Endothelial cell of umbilical vein (primary cell): ENCODE measurements at regions not wholly inside any gene's neighbourhood (a gene's known extent, or its start where the extent isn't known, plus 50 kb on each side); places are given as distances from the start of the nearest gene placed in this dataset.

Experiments
- BruUV-seq: library from RNA; stranded (reverse); fragments of 400-500 nt; replicated peaks from 2 replicates; lab custom pipeline; 2021; lab: Mats Ljungman, UMichigan
- CTCF ChIA-PET: fragments of 300-600, 350-600 bp; sonication (Branson Sonifier 250); formaldehyde crosslinking; loops from one replicate; lab custom pipeline; 2021; ENCODE audit warnings: antibody characterized with exemption, inconsistent platforms; lab: Charles Lee
- POLR2A ChIA-PET: fragments of 300-600, 350-600 bp; sonication (Branson Sonifier 250); formaldehyde crosslinking; loops from one replicate; lab custom pipeline; 2021; ENCODE audit warnings: antibody characterized with exemption, inconsistent platforms; lab: Charles Lee
- DNase-seq: peaks from one replicate; pipeline ENCODE4 v3.0.0-alpha.2; 2011; ENCODE audit warnings: low read depth, low spot score
- FAIRE-seq: peaks from 2 replicates; lab custom pipeline; 2011; peaks lifted over from hg19 to GRCh38; lab: Jason Lieb, UNC
- H2AFZ ChIP-seq: 2 replicates; pipeline ENCODE4 v1.6.0; 2012; ENCODE audit warnings: low read depth, low read length, control low read depth, inconsistent platforms
- H3K27ac ChIP-seq: 2 replicates; pipeline ENCODE4 v1.5.1; 2011; ENCODE audit warnings: low read depth, mild to moderate bottlenecking, control low read depth, low read length, moderate library complexity; ENCODE audit not compliant: insufficient read depth
- H3K27me3 ChIP-seq, 2 experiments: 2 replicates each; pipeline versions ENCODE4 v1.6.0 to v1.6.1; 2011; ENCODE audit warnings: low read length in 2 of 2, mixed read lengths in 1 of 2; ENCODE audit not compliant: control insufficient read depth in 2 of 2, insufficient read depth in 2 of 2
- H3K36me3 ChIP-seq, 2 experiments: 2 replicates in 1 of 2; 3 replicates in 1 of 2; pipeline ENCODE4 v1.5.1; 2011; ENCODE audit warnings: low read length in 2 of 2, mild to moderate bottlenecking in 1 of 2, moderate library complexity in 1 of 2; ENCODE audit not compliant: control insufficient read depth in 2 of 2, insufficient read depth in 2 of 2; ENCODE audit errors: extremely low read depth in 1 of 2
- H3K4me1 ChIP-seq: 3 replicates; pipeline ENCODE4 v1.5.1; 2011; ENCODE audit warnings: mild to moderate bottlenecking, low read length; ENCODE audit not compliant: control insufficient read depth, insufficient read depth; ENCODE audit errors: extremely low read depth
- H3K4me2 ChIP-seq: 2 replicates; pipeline ENCODE4 v1.6.1; 2011; ENCODE audit warnings: low read length, control low read depth, mixed read lengths; ENCODE audit not compliant: insufficient read depth
- H3K4me3 ChIP-seq, 3 experiments: fragments of 200-600 bp in 1 of 3; sonication (generic), shearing (Covaris generic) in 1 of 3; replicated peaks in 1 of 3; 2 replicates each; pipeline ENCODE4 v1.5.1; 2011 to 2016; ENCODE audit warnings: control low read depth in 3 of 3, low read length in 3 of 3, mild to moderate bottlenecking in 2 of 3, inconsistent platforms in 1 of 3, low read depth in 1 of 3, moderate library complexity in 1 of 3; ENCODE audit not compliant: insufficient read depth in 1 of 3
- H3K79me2 ChIP-seq: 2 replicates; pipeline ENCODE4 v1.6.0; 2012; ENCODE audit warnings: low read length, inconsistent platforms; ENCODE audit not compliant: control insufficient read depth, insufficient read depth
- H3K9ac ChIP-seq: replicated peaks from 2 replicates; pipeline ENCODE3; 2011; ENCODE audit warnings: low read length, control low read depth; ENCODE audit not compliant: insufficient read depth; ENCODE audit errors: extremely low read depth
- H3K9me1 ChIP-seq: replicated peaks from 3 replicates; pipeline ENCODE4 v1.6.0; 2011; ENCODE audit warnings: mild to moderate bottlenecking, low read length; ENCODE audit not compliant: control insufficient read depth, insufficient read depth; ENCODE audit errors: extremely low read depth
- H3K9me3 ChIP-seq: replicated peaks from 2 replicates; pipeline ENCODE4 v1.5.1; 2012; ENCODE audit warnings: low read length, inconsistent platforms; ENCODE audit not compliant: control insufficient read depth, insufficient read depth
- H4K20me1 ChIP-seq: replicated peaks from 2 replicates; pipeline ENCODE3; 2011; ENCODE audit warnings: mild to moderate bottlenecking, low read length; ENCODE audit not compliant: control insufficient read depth, insufficient read depth; ENCODE audit errors: extremely low read depth
- EZH2 ChIP-seq: IDR thresholded peaks from 2 replicates; pipeline ENCODE4 v1.6.1; 2012; ENCODE audit warnings: borderline replicate concordance, low read depth, mild to moderate bottlenecking, moderate library complexity, low read length, inconsistent platforms; ENCODE audit not compliant: severe bottlenecking
- FOS ChIP-seq: IDR thresholded peaks from 2 replicates; pipeline ENCODE4 v1.6.1; 2011; ENCODE audit warnings: mild to moderate bottlenecking, low read length, moderate library complexity, borderline replicate concordance; ENCODE audit not compliant: insufficient read depth
- GATA2 ChIP-seq: IDR thresholded peaks from 2 replicates; pipeline ENCODE4 v1.7.0; 2011; ENCODE audit warnings: low read depth, mild to moderate bottlenecking, moderate library complexity, mixed read lengths, low read length; ENCODE audit not compliant: insufficient read length, insufficient read depth
- JUN ChIP-seq: IDR thresholded peaks from 2 replicates; pipeline ENCODE4 v1.6.1; 2011; ENCODE audit warnings: borderline replicate concordance, low read depth; ENCODE audit not compliant: insufficient read length, insufficient read depth
- MYC ChIP-seq: IDR thresholded peaks from one replicate; pipeline ENCODE4 v1.6.1; 2011; ENCODE audit warnings: mild to moderate bottlenecking, low read depth, low read length
- POLR2A ChIP-seq: IDR thresholded peaks from 2 replicates; pipeline ENCODE4 v1.6.1; 2012; ENCODE audit warnings: low read depth, mild to moderate bottlenecking, control low read depth, low read length
- POLR2AphosphoS5 ChIP-seq: IDR thresholded peaks from 2 replicates; pipeline ENCODE4 v1.6.1; 2012; ENCODE audit warnings: low read depth, mild to moderate bottlenecking, control low read depth, low read length, moderate library complexity; ENCODE audit not compliant: insufficient read depth
- dilution Hi-C: fragments of 300-500 bp; cut with MboI; formaldehyde crosslinking; loops from one replicate; pipeline ENCODE4 v1.15.0; 2019; ENCODE audit warnings: low sequenced_read_pairs; ENCODE audit not compliant: extremely low pct_ligation_motif_present
- intact Hi-C: fragments of 100-400 bp; cut with micrococcal nuclease; formaldehyde crosslinking; loops from one replicate; pipeline ENCODE4 v1.10.0; 2022
- TF ChIP-seq, protein P1 (sequence below): IDR thresholded peaks from 2 replicates; pipeline ENCODE4 v1.6.1; 2011; ENCODE audit not compliant: insufficient read depth, insufficient read length
- TF ChIP-seq, protein P2 (sequence below), 2 donors: IDR thresholded peaks; 1 replicate in 1 of 2; 2 replicates in 1 of 2; pipeline ENCODE4 v1.5.1; 2011; ENCODE audit warnings: low read length in 2 of 2, mild to moderate bottlenecking in 2 of 2, moderate library complexity in 2 of 2, control low read depth in 1 of 2, inconsistent platforms in 1 of 2, low read depth in 1 of 2; ENCODE audit not compliant: insufficient read depth in 1 of 2; ENCODE audit errors: extremely low read depth in 1 of 2

DNA sequence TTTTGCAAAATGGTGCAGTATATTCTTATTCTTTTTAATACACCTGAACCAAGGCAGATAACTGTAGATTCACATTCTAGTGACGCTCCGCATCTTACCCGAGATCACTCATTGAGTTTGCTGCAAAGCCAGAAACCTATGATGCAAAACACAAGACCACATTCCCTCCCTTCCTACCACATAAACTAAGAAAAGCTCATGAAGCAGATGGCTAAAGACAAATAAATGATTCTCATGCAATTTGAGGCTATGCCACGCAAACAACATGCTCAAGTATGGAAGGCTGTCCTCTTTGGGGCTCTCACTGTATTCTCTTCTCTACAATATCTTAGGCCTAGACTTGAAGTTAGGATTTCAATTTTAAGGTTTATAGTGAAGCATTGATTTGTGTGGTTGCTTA is 95.0 kb upstream of the BMPER start:
- H3K9ac ChIP-seq, result no peak overlapping the region
- no peak overlapping the region for H3K27ac ChIP-seq
- no peaks in the 10 kb centered on the region for H4K20me1 ChIP-seq
- dilution Hi-C loops, result no loop called here
- DNase-seq (no peak), FAIRE-seq (no peak)
- ChIA-PET CTCF (no interaction called here), POLR2A (no interaction called here)
- no peak for TF ChIP-seq EZH2
- TF ChIP-seq, protein P1, sequence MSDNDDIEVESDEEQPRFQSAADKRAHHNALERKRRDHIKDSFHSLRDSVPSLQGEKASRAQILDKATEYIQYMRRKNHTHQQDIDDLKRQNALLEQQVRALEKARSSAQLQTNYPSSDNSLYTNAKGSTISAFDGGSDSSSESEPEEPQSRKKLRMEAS, result no peak
- no peak for TF ChIP-seq GATA2
- TF ChIP-seq FOS, result no peak
- no peak for TF ChIP-seq MYC
- TF ChIP-seq JUN, result no peak
- no TSS peak for BruUV-seq
- no peaks in the 10 kb centered on the region for H3K9me3 ChIP-seq
- H3K4me1 ChIP-seq, result peaks cover 39% of the 10 kb centered on the region
- intact Hi-C loops, result no loop called here
- no peak overlapping the region for H2AFZ ChIP-seq
- H3K27me3 ChIP-seq, result no peaks in the 10 kb centered on the region
- no peaks in the 10 kb centered on the region for H3K9me1 ChIP-seq
- no peaks in the 10 kb centered on the region for H3K36me3 ChIP-seq
- no peak overlapping the region for H3K4me2 ChIP-seq
- H3K4me3 ChIP-seq, result no peak overlapping the region
- H3K79me2 ChIP-seq, result no peaks in the 10 kb centered on the region

DNA sequence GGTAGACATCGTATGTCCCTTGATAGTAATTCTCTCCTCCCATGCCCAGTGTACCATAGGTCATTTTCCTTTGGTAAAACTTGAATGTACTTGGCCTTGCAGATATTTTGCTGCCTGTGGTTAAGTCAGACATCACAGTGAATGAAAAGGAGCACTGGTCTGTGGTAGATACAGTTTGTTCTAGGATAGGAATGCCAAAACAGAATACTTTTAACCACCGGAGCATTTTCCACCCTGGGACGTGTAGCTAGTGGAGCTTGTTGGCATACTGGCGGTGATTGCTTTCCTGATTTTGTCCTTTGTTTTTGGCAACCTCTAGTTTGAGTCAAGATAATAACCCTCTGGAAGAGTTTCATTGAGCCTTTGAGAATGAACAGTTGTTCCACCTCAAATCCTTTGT is 92.0 kb upstream of the BMPER start:
- no peaks in the 10 kb centered on the region for H3K79me2 ChIP-seq
- H2AFZ ChIP-seq, result no peak overlapping the region
- H3K9me1 ChIP-seq, result no peaks in the 10 kb centered on the region
- dilution Hi-C loops, result no loop called here
- no peak overlapping the region for H3K27ac ChIP-seq
- ChIA-PET CTCF (no interaction called here), POLR2A (no interaction called here)
- no peaks in the 10 kb centered on the region for H3K36me3 ChIP-seq
- BruUV-seq, result no TSS peak
- H3K4me2 ChIP-seq, result no peak overlapping the region
- intact Hi-C loops, result no loop called here
- FAIRE-seq (no peak), DNase-seq (no peak)
- TF ChIP-seq FOS, result no peak
- no peak for TF ChIP-seq EZH2
- no peak for TF ChIP-seq JUN
- no peak for TF ChIP-seq MYC
- no peak for TF ChIP-seq POLR2AphosphoS5
- no peak for TF ChIP-seq POLR2A
- no peak for TF ChIP-seq GATA2
- TF ChIP-seq, protein P2, sequence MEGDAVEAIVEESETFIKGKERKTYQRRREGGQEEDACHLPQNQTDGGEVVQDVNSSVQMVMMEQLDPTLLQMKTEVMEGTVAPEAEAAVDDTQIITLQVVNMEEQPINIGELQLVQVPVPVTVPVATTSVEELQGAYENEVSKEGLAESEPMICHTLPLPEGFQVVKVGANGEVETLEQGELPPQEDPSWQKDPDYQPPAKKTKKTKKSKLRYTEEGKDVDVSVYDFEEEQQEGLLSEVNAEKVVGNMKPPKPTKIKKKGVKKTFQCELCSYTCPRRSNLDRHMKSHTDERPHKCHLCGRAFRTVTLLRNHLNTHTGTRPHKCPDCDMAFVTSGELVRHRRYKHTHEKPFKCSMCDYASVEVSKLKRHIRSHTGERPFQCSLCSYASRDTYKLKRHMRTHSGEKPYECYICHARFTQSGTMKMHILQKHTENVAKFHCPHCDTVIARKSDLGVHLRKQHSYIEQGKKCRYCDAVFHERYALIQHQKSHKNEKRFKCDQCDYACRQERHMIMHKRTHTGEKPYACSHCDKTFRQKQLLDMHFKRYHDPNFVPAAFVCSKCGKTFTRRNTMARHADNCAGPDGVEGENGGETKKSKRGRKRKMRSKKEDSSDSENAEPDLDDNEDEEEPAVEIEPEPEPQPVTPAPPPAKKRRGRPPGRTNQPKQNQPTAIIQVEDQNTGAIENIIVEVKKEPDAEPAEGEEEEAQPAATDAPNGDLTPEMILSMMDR (IDR thresholded peaks at IDR 0.05; ENCODE audit: extremely low read depth in 1 of 2, insufficient read depth in 1 of 2, low read depth in 1 of 2, low read length in 2 of 2), result no peak
- TF ChIP-seq, protein P1, result no peak
- peaks cover 16% of the 10 kb centered on the region for H3K4me1 ChIP-seq
- no peak overlapping the region for H3K9ac ChIP-seq
- H3K9me3 ChIP-seq, result no peaks in the 10 kb centered on the region
- no peaks in the 10 kb centered on the region for H4K20me1 ChIP-seq
- no peak overlapping the region for H3K4me3 ChIP-seq
- no peaks in the 10 kb centered on the region for H3K27me3 ChIP-seq
